ENCODE measurements at regions not wholly inside any gene's neighbourhood (a gene's known extent, or its start where the extent isn't known, plus 50 kb on each side); places are given as distances from the start of the nearest gene placed in this dataset.

- TF ChIP-seq POLR2AphosphoS5 (IDR thresholded peaks at IDR 0.05): no peak
- no peak for TF ChIP-seq CTCF (IDR thresholded peaks at IDR 0.05 in 8 of 11, conservative IDR thresholded peaks at IDR 0.05 in 3 of 11)
These were observed 517.5 kb downstream of the MID1IP1 start for GRCh38 chrX:39318506-39319343.

Measured in spleen (tissue), 7 donors.